T-helper 1 cell (primary cell): ENCODE measurements at regions not wholly inside any gene's neighbourhood (a gene's known extent, or its start where the extent isn't known, plus 50 kb on each side); places are given as distances from the start of the nearest gene placed in this dataset.

ENCODE experiments used
- DNase-seq, 5 donors: peaks; one replicate each; pipeline ENCODE4 v3.0.0-alpha.2; 2012 to 2020

- no peak for DNase-seq
Measured at GRCh38 chr12:111074965-111075364, 154.6 kb upstream of the MYL2 start.

GRCh38 chr12:111074559-111074958 lies 154.2 kb upstream of the MYL2 start:
- DNase-seq: peak in 1 of 5 donors; percentile 57

GRCh38 chr12:111073370-111073769 lies 153.0 kb upstream of the MYL2 start:
- DNase-seq: no peak

- DNase-seq: no peak
Measured at GRCh38 chr12:111072299-111072698, 151.9 kb upstream of the MYL2 start.

GRCh38 chr12:111069886-111070285 lies 149.5 kb upstream of the MYL2 start:
- DNase-seq: no peak

GRCh38 chr12:111068290-111068689 lies 147.9 kb upstream of the MYL2 start:
- DNase-seq: peak in 2 of 5 donors; percentile 8 to 11

- no peak for DNase-seq
Measured at GRCh38 chr12:111067498-111067897, 147.1 kb upstream of the MYL2 start.

- peak in 1 of 5 donors; percentile 3 for DNase-seq
Measured at GRCh38 chr12:111066744-111067437, 146.5 kb upstream of the MYL2 start.

- no peak for DNase-seq
Measured at GRCh38 chr12:111064982-111065381, 144.6 kb upstream of the MYL2 start.

GRCh38 chr12:111064154-111064553 lies 143.8 kb upstream of the MYL2 start:
- DNase-seq: no peak

GRCh38 chr12:111063295-111064026 lies 143.1 kb upstream of the MYL2 start:
- no peak for DNase-seq

- DNase-seq: no peak
Measured at GRCh38 chr12:111057701-111058425, 137.5 kb upstream of the MYL2 start.

GRCh38 chr12:111056618-111057521 lies 136.5 kb upstream of the MYL2 start:
- DNase-seq: peak in 4 of 5 donors; percentile 16 to 93 (median 26)

- DNase-seq: no peak
Measured at GRCh38 chr12:111055181-111055880, 135.0 kb upstream of the MYL2 start.

- no peak for DNase-seq
Measured at GRCh38 chr12:111048991-111049390, 128.6 kb upstream of the MYL2 start.

- DNase-seq: no peak
Measured at GRCh38 chr12:111046896-111047295, 126.5 kb upstream of the MYL2 start.

GRCh38 chr12:111045941-111046340 lies 125.6 kb upstream of the MYL2 start:
- no peak for DNase-seq

- no peak for DNase-seq
Measured at GRCh38 chr12:111041091-111041490, 120.7 kb upstream of the MYL2 start.

- DNase-seq: no peak
Measured at GRCh38 chr12:111040690-111041089, 120.3 kb upstream of the MYL2 start.

- no peak for DNase-seq
Measured at GRCh38 chr12:111038941-111039340, 118.6 kb upstream of the MYL2 start.

- DNase-seq: no peak
Measured at GRCh38 chr12:111038077-111038476, 117.7 kb upstream of the MYL2 start.

- DNase-seq: no peak
Measured at GRCh38 chr12:111037047-111037446, 116.7 kb upstream of the MYL2 start.
